Right ventricle myocardium inferior (tissue), 1 donor: ENCODE measurements at regions not wholly inside any gene's neighbourhood (a gene's known extent, or its start where the extent isn't known, plus 50 kb on each side); places are given as distances from the start of the nearest gene placed in this dataset.

Experiments used
- ATAC-seq: fragments of 200-7000 bp; cut with Tn5 transposase; one replicate; pipeline ENCODE4 v1.9.1; 2020; ENCODE audit warnings: mild to moderate bottlenecking, moderate library complexity
- DNase-seq: peaks from one replicate; pipeline ENCODE4 v3.0.0; 2021; ENCODE audit errors: missing footprints
- intact Hi-C: fragments of 100-400 bp; cut with DNase I; formaldehyde crosslinking; loops from one replicate; pipeline ENCODE4 v1.11.0; 2022
- donor health status: DM: no; HTN: yes; CAD: no; lungs with severe emphysema.

DNA sequence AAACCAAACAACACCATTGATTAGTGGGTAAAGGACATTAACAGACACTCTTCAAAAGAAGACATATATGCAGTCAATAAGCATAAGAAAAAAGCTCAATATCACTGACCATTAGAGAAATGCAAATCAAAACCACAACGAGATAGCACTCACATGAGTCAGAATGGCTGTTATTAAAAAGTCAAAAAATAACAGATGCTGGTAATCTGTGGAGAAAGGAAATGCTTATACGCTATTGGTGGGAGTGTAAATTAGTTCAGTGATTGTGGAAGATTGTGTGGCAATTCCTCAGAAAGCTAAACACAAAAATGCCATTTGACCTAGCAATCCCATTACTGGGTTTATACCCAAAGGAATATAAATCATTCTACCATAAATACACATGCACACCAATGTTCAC, 182.6 kb downstream of the TRPC6 start:
- DNase-seq: no peak
- intact Hi-C loops: no loop called here
- ATAC-seq: no peak

DNA sequence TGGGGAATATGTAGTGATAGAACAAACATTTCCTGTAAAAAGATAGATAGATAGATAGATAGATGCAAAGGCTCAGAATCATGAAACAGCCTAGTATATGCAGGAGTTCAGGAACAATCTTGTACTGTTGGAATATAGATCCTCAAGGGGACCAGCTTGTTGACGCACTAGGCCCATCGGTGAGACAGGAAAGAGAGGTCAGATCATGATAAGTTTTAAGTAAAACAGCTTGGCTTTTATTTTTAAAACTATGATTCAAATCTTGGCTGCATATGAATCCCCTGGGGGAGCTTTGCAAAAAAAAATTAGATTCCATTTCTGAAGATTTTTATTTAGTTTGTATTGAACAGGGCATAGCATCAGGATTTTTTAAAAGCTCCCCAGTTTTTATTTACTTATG, 185.8 kb downstream of the TRPC6 start:
- DNase-seq: no peak
- intact Hi-C loops: no loop called here
- peak; percentile 92 for ATAC-seq

DNA sequence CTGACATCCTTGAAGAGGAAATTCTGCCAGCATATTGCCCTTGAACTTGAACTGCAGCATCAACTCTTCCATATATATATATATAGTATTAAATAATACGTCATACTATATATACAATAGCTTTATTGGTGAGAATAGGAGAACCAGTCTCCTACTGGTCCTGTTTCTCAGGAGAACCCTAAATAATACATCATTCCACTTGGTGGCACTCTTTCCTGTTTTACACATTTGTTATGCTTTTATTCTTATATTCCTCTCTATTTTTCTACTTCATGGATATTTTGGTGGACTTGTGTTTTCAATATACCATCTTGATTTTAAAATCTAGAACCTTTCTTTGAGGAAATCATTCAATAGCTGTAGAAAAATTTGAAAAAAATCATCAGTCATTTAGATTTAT, 193.3 kb downstream of the TRPC6 start:
- DNase-seq (no peak), ATAC-seq (no peak)
- intact Hi-C loops: no loop called here

DNA sequence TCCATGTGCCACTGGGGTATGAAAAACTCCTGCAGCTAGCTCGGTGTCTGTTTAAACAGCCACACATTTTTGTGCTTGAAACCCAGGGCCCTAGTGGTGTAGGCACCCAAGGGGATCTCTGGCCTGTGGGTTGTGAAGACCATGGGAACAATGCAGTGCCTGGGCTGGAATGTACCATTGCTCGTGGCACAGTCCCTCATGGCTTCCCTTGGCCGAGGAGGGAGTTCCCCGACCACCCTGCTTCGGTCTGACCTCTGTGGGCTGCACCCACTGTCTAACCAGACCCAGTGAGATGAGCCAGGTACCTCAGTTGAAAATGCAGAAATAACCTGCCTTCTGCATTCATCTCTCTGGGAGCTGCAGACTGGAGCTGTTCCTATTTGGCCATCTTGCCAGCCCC, 214.0 kb downstream of the TRPC6 start:
- ATAC-seq (no peak), DNase-seq (no peak)
- intact Hi-C loops: no loop called here

DNA sequence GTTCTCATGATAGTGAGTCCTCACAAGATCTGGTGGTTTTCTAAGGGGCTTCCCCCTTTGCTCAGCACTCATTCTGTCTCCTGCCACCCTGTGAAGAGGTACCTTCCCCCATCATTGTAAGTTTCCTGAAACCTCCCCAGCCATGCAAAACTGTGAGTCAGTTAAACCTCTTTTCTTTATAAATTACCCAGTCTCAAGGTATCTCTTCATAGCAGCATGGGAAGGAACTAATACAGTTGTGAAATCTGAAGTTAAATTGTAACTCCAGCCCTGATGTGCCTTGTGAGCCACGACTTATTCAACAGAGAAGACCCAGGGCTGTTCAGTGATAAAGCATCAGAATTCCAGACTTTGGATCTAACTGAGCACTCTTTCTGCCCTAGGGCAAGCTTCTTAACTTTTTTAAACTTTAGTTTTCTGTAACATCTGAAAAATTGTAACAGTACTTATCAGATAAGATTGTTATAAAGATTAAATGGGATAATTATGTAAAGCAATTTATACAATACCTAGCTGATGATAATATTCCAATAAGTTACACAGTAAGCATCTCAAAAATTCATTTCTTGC, 220.0 kb downstream of the TRPC6 start:
- no peak for DNase-seq
- intact Hi-C loops: no loop called here
- no peak for ATAC-seq

DNA sequence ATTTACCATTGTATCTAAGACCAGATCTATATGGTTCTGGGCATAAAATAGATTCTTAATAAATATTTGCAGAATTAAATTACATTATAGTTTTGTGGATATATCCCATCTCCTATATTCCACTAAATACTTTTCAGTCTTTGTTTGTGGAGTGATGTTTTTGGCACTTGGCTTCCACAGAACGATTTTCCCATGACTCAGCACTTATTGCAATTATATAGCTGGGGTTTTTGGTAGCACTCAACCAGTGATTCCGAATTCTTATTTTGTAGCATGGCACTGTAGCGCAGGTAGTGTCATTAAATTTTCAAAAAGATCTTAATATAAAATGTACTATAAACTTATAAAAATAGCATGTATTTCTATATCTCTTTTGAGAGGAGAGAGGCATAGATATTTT, 221.2 kb downstream of the TRPC6 start:
- intact Hi-C loops: no loop called here
- ATAC-seq (no peak), DNase-seq (no peak)

DNA sequence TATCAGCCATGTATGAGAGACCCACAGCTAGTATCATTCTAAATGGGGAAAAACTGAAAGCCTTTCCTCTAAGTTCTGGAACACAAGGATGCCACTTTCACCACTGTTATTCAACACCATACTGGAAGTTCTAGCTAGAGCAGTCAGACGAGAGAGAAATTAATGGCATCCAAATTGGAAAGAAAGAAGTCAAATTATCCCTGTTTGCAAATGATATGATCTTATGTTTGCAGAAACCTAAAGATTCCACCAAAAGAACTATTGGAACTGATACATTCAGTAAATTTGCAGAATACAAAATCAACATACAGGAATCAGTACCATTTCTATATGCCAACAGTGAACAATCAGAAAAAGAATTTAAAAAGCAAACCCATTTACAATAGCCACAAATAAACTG, 226.0 kb downstream of the TRPC6 start:
- no peak for DNase-seq
- intact Hi-C loops: no loop called here
- no peak for ATAC-seq

DNA sequence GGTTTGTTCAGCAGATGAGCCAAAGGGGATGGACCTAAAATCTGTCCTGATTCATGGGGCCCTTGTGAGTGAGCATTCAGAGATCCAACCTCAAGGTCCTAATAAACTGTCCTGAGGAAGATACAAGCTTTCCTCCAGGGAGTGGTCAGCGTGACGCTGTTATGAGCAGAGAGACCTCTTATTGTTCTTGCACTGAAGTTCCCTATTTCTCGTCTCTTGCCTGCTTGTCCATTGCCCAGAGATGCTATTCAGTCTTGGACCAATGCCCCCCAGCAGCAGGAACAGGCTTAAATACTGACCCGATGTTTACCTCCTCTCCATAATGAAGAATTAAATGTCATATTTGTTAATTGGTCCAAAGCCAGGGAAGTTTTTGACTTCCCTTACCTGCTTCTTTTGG, 225.2 kb upstream of the PGR start:
- ATAC-seq: no peak

DNA sequence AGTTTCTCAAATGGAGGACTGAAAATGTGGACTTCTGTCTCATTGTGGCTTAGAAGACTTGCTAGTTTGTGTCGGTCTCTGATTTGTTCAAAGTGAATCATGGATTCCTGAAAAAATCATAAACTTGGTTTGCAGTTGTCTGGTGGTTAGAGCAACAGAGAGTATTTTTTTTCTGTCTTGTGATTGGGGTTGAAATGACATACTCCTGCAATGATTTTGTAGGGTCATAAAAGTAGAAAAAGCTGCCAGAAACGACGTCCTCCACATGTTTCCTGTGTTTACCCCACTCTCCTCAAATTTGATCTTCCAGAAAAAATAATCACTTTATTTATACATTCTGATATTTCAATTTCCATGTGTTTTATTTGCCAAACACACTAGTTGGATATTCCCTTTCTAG, 219.2 kb upstream of the PGR start:
- intact Hi-C loops: no loop called here
- DNase-seq (no peak), ATAC-seq (no peak)

More for the DNA sequence above, 225.2 kb upstream of the PGR start:
- no peak for DNase-seq
- intact Hi-C loops: no loop called here

DNA sequence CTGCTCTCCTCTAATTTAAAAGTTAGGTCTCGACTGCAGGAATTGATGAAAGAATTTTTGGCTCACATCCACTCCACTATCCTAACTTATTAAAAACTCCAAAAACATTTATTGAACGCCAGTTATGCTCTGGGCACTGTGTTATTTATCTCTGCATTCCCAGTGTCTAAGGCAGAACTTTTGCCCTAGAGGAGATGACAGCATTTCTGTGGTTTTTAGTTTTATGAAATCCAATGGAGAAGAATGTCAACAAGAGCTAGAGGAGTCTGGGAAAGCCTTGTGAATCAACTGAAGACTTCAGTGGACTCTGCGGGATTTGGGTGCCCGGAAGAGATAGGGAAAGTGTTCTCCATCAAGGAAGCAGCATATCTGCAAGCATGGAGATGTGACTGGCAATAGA, 217.0 kb upstream of the PGR start:
- ATAC-seq (no peak), DNase-seq (no peak)
- intact Hi-C loops: no loop called here

DNA sequence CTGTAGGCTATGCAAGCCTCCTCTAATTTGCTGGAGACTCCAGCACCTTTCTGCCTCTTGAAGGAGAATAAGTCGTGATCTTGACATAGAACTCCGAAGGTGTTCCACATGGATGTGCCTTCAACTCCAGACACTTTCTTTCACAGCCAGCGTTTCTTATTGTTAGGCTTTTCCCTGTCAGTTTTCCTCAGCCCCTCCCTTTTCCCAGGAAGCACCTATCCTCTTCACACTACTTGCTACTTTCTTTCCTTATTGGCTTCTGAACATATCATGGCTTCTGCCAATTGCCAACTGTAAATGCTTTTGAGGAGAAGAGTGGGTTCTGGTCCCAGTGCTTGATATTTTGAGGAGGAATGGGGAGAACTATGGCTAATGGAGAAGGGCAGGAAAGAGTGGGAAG, 216.3 kb upstream of the PGR start:
- DNase-seq (no peak), ATAC-seq (no peak)
- intact Hi-C loops: no loop called here

DNA sequence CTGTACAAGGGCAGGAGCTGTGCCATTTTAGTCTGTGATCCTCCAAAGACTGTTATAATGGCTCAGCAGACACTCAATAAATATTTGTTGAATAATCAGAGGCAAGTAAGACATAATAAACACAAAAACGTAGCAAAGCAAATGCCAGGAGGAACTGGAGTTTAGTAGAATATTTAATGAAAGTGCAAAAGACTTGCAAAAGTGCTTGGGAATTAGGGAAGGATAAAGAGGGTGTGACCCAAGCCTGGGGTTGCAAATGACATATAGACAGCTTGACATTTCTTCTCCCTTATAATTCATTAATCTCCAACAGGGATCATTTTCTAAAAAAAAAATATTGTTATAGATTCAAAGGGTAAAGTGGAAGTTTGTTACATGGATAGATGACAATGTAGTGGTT, 212.7 kb upstream of the PGR start:
- ATAC-seq (no peak), DNase-seq (no peak)
- intact Hi-C loops: no loop called here

DNA sequence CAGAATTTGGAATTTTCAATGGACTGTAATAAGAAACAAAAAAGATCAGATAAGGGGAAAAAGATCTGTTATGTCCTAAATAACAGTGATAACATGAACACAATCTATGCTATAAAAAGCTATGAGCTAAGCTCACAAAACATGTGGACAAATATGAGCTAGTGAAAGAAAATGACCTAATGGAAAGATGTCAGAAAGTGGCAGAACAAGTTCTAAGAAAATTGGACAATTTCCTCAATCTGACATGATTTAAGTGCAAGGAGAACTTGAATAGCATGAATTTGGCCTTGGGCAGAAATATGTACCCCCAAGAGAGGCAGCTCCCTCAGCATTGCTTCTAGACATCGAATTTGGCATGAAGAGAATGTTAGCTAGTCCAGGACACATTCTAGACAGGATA, 212.0 kb upstream of the PGR start:
- DNase-seq: no peak
- intact Hi-C loops: no loop called here
- no peak for ATAC-seq

DNA sequence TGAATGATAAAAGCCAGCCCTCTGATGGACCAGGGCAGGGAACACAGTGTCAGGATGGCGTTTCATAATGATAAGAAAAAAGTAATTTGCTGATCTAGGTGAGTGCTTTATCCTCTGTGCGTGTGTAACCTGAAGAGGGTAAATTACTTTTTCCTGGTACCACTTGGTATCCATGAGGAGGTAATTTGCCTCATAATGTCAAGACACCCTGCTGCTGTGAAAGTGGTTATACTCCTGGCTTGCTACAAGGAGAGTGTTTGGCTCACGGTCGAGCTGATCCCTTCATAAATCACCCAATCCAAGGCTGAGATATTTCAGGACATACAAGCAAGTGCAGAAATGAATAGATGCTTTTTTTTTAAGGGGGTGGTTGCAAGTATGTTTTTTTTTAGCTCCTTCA, 207.2 kb upstream of the PGR start:
- DNase-seq (no peak), ATAC-seq (no peak)
- intact Hi-C loops: no loop called here

DNA sequence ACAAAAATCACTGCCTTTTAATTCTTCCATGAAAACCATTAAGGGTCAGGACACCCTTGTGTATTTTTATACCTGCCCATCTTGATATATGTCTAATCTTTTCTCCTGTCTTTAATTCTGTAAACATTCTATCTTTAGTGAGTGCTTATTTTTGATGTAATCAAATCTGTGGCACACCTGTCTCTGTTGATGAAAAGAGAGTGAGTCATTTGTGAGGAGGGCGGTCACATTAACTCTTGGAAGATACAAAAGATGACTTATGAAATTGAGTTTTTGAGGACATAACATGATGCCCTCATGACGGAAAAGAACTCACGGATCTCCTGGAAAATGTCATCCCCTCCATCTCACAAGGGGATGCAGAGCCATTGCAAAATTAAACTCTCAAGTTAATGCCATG, 206.5 kb upstream of the PGR start:
- no peak for ATAC-seq
- intact Hi-C loops: no loop called here

DNA sequence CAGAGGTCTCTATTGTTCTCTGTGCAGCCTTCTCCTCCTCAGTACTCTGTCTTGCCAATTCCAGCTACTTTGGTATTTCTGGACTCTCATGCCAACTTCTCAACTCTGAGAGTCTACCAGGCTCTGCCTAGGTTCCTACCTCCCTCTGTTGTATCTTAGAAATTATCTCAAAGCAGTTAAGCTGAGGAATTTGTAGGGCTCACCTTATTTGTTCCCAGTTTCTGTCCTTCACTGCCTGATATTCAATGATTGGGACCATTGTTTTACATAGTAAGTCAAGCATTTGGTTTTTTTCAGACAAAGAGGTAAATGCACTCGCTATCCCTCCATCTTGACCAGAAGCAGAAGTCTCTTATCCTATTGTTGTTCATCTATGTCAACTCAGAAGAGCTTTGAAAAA, 205.0 kb upstream of the PGR start:
- ATAC-seq: no peak
- no peak for DNase-seq
- intact Hi-C loops: no loop called here

More for the DNA sequence above, 206.5 kb upstream of the PGR start:
- no peak for DNase-seq

DNA sequence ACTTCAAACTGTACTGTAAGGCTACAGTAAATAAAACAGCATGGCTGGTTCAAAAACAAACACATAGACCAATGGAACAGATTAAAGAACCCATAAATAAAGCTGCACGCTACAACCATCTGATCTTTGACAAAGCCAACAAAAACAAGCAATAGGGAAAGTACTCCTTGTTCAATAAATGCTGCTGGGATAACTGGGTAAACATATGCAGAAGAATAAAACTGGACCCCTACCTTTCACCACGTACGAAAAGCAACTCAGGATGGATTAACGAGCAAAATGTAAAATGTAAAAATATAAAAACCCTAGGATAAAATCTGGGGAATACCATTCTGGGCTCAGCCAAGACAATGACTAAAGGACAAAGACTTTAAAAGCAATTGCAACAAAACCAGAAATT, 201.8 kb upstream of the PGR start:
- DNase-seq (no peak), ATAC-seq (no peak)
- intact Hi-C loops: no loop called here

DNA sequence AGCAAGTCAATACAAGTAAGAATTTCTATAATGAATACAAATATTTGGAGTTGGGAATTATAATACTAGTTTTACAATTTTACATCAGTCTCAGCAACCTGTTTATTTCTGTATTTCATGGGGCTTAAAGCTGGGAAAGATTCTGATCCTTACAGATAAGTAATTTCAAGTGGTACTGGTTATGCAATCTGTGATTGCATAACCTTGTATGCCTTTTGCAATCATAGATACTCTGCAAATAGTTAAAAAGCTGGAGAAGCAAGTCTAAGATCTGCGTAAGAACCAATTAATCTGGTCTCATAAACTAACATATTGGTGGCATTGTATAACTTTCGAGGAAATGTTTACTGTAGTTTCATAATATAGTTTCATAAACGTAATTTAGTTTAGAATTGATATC, 198.3 kb upstream of the PGR start:
- no peak for DNase-seq
- intact Hi-C loops: no loop called here
- no peak for ATAC-seq

DNA sequence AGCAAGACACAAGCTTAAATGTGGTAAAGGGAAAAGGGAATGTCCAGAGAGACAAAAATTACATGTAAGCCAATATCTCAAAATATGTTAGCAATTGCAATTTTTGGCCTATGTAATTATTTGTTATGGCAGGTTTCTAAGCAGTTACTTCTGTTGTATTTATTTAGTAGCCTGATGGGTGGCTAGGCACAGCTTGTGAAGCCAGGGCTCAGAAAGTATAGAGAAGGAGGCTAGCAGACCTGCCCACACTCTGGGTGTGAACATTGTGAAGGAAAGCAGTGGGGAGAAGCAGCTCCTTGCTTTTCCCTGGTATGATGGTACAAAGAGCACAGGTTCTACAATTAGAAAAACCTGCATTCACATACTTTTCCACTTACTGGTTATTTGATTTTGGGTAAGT, 196.5 kb upstream of the PGR start:
- ATAC-seq: no peak
- no peak for DNase-seq
- intact Hi-C loops: no loop called here

DNA sequence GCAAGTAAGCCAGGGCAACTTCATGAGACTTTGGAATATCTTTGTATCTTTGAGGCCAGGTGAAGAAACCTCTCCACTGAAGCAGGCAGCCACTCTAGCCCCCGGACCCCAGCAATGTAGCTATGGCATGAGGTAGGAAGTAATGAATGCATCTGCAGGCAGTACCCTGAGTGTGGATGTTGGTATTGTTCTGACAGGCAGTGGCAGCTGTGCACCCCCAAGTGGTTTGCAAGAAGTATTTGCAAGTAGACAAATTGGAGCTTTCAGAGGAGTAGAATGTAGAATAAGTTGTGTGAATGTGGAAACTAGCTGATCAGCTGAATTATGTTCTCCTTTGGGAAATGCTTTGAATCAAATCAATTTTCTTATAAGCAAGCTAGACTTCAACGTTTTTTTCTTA, 194.4 kb upstream of the PGR start:
- DNase-seq (no peak), ATAC-seq (peak; percentile 60)
- intact Hi-C loops: loop anchor here (5.0 kb wide), 2 partner anchors 327 to 352 kb away; no protein-coding TSS in a partner anchor

DNA sequence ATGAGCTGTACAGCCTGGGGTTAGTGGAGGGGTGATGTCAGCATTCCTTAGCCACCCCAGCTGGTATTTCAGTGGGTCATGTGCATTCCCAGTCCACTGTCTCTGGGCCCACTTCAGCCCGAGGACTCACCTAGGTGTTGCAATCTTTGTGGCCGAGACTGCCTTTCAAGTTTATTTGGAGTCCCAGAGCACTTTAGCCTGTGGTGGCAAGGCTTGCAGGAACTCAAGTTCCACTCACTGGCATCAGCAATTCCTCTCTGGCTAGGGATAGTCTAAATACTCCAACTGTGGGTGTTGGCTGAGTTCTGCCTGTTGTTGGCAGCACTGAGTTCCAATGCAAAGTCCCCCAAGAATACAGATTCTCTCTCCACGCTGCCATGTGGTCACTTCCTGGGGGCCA, 191.6 kb upstream of the PGR start:
- DNase-seq: no peak
- ATAC-seq: no peak
- intact Hi-C loops: loop anchor here (5.0 kb wide), 2 partner anchors 324 to 349 kb away; no protein-coding TSS in a partner anchor

DNA sequence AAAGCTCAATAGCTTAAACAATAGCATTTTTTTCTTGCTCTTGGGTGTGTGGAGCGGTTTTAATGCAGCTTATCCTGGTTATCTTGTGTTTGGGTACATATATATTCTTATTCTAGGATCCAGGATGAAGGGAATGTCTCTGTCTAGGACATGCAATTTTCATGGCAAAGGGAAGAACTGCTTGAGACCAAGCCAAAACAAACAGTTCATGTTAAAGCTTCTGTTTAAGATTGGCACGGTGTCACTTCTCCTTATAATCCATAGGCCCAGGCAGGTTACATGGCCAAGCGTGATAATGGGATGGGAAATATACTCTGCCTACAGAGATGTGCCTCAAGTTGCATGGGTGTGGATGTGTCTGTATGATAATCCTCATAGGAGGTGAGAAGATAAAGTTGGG, 177.1 kb upstream of the PGR start:
- DNase-seq: no peak
- no peak for ATAC-seq
- intact Hi-C loops: no loop called here
